ENCODE measurements at regions not wholly inside any gene's neighbourhood (a gene's known extent, or its start where the extent isn't known, plus 50 kb on each side); places are given as distances from the start of the nearest gene placed in this dataset.

- TF ChIP-seq POLR2A (IDR thresholded peaks at IDR 0.05; ENCODE audit: low read depth, low read length) (no peak), CTCF (conservative IDR thresholded peaks at IDR 0.05; ENCODE audit: low read depth, low read length) (no peak), FOS (IDR thresholded peaks at IDR 0.05; ENCODE audit: low read depth, low read length) (no peak), MXI1 (IDR thresholded peaks at IDR 0.05; ENCODE audit: borderline replicate concordance, low read depth, low read length) (no peak), USF2 (IDR thresholded peaks at IDR 0.05; ENCODE audit: low read depth, low read length) (no peak), CHD1 (IDR thresholded peaks at IDR 0.05; ENCODE audit: low read depth, low read length) (no peak)
Observed at GRCh38 chr7:115868369-115868768, 162.2 kb downstream of the TFEC start.
